ENCODE measurements at regions not wholly inside any gene's neighbourhood (a gene's known extent, or its start where the extent isn't known, plus 50 kb on each side); places are given as distances from the start of the nearest gene placed in this dataset.

DNA sequence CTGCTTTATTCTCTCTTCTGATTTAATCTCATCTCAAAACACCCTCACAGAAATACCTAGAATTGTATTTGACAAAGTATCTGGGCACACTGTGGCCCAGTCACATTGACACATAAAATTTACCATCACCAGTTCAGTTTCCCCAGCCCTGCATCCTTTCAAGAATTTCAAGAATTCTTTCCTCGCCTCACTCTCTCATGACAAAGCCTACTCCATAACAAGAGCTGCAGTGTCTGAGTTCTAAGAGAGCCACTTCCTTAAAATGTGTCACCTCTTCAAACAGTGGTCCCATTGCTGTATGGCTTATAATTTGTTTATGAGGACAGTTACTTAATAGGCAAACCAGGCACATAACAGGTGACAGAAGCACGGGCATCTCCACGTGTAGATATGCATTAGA lies 90.9 kb upstream of the STK39 start:
- TF ChIP-seq, protein P1, sequence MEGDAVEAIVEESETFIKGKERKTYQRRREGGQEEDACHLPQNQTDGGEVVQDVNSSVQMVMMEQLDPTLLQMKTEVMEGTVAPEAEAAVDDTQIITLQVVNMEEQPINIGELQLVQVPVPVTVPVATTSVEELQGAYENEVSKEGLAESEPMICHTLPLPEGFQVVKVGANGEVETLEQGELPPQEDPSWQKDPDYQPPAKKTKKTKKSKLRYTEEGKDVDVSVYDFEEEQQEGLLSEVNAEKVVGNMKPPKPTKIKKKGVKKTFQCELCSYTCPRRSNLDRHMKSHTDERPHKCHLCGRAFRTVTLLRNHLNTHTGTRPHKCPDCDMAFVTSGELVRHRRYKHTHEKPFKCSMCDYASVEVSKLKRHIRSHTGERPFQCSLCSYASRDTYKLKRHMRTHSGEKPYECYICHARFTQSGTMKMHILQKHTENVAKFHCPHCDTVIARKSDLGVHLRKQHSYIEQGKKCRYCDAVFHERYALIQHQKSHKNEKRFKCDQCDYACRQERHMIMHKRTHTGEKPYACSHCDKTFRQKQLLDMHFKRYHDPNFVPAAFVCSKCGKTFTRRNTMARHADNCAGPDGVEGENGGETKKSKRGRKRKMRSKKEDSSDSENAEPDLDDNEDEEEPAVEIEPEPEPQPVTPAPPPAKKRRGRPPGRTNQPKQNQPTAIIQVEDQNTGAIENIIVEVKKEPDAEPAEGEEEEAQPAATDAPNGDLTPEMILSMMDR (IDR thresholded peaks at IDR 0.05), result no peak
- no peak for TF ChIP-seq POLR2A (IDR thresholded peaks at IDR 0.05)

Measured in testis (tissue), 2 donors.